ENCODE measurements at regions not wholly inside any gene's neighbourhood (a gene's known extent, or its start where the extent isn't known, plus 50 kb on each side); places are given as distances from the start of the nearest gene placed in this dataset.

- no peak for TF ChIP-seq FOXP2 (optimal IDR thresholded peaks at IDR 0.05; ENCODE audit: borderline replicate concordance, extremely low read depth, extremely low read length, insufficient read depth)
- TF ChIP-seq SIN3A (IDR thresholded peaks at IDR 0.05; ENCODE audit: borderline replicate concordance, insufficient read depth, low read length): no peak
- TF ChIP-seq REST (IDR thresholded peaks at IDR 0.05; ENCODE audit: insufficient read depth in 1 of 2, low read depth in 2 of 2, low read length in 2 of 2): no peak
- no peak for TF ChIP-seq POLR2AphosphoS5 (IDR thresholded peaks at IDR 0.05; ENCODE audit: low read depth, low read length)
- TF ChIP-seq TAF1 (IDR thresholded peaks at IDR 0.05; ENCODE audit: borderline replicate concordance, insufficient read depth, low read length): no peak
These were observed 290.6 kb downstream of the PIK3R1 start for GRCh38 chr5:68505917-68506860.

GRCh38 chr5:68515514-68515913 lies 300.0 kb downstream of the PIK3R1 start:
- TF ChIP-seq TAF1 (IDR thresholded peaks at IDR 0.05; ENCODE audit: borderline replicate concordance, insufficient read depth, low read length) (no peak), SIN3A (IDR thresholded peaks at IDR 0.05; ENCODE audit: borderline replicate concordance, insufficient read depth, low read length) (no peak), FOXP2 (optimal IDR thresholded peaks at IDR 0.05; ENCODE audit: borderline replicate concordance, extremely low read depth, extremely low read length, insufficient read depth) (no peak)

DNA sequence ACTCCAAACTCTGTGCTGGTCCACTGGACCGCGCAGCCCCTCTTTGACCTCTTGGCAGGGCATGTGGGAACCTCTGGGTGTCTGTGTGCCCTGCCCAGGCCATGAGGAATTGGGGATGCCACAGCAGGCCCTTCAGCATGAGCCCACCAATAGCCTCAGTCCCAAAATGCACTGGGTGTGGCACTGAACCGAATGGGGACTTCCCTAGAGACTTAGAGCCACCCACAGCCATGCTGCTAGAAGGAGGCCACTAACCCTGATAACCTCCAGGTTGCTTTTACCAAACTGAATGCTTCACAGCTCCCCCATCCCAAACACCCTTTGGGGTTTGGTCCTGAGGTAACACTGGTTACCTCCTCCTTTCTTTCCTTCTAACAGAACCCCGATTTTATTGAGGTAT lies 302.7 kb downstream of the PIK3R1 start:
- TF ChIP-seq FOXP2 (optimal IDR thresholded peaks at IDR 0.05; ENCODE audit: borderline replicate concordance, extremely low read depth, extremely low read length, insufficient read depth): no peak
- no peak for TF ChIP-seq REST (IDR thresholded peaks at IDR 0.05; ENCODE audit: insufficient read depth in 1 of 2, low read depth in 2 of 2, low read length in 2 of 2)
- no peak for TF ChIP-seq SIN3A (IDR thresholded peaks at IDR 0.05; ENCODE audit: borderline replicate concordance, insufficient read depth, low read length)
- no peak for TF ChIP-seq TAF1 (IDR thresholded peaks at IDR 0.05; ENCODE audit: borderline replicate concordance, insufficient read depth, low read length)
- TF ChIP-seq POLR2AphosphoS5 (IDR thresholded peaks at IDR 0.05; ENCODE audit: low read depth, low read length): no peak

DNA sequence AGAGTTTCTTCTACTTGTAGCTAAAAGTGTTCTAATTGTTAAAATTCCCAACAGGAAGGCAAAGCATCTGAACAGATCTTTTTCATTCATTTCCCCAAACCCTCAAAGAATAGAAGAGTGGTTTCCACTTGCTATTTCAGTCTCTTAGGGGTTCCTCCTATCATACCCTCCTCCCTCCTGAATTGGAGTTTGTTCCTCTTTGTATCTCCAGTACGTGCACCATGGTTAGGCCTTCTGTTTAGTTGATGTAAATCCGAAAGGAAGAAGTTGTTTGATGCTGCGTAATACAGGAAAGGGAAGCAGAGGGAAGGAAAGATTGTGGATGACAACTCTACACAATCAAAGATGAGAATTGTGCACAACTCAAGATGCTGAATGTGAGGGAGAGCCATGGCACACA lies 303.6 kb downstream of the PIK3R1 start:
- TF ChIP-seq REST (IDR thresholded peaks at IDR 0.05; ENCODE audit: insufficient read depth in 1 of 2, low read depth in 2 of 2, low read length in 2 of 2) (no peak), POLR2AphosphoS5 (IDR thresholded peaks at IDR 0.05; ENCODE audit: low read depth, low read length) (no peak), FOXP2 (optimal IDR thresholded peaks at IDR 0.05; ENCODE audit: borderline replicate concordance, extremely low read depth, extremely low read length, insufficient read depth) (no peak), SIN3A (IDR thresholded peaks at IDR 0.05; ENCODE audit: borderline replicate concordance, insufficient read depth, low read length) (no peak), TAF1 (IDR thresholded peaks at IDR 0.05; ENCODE audit: borderline replicate concordance, insufficient read depth, low read length) (no peak)

- no peak for TF ChIP-seq POLR2AphosphoS5 (IDR thresholded peaks at IDR 0.05; ENCODE audit: low read depth, low read length)
- TF ChIP-seq REST (IDR thresholded peaks at IDR 0.05; ENCODE audit: insufficient read depth in 1 of 2, low read depth in 2 of 2, low read length in 2 of 2): no peak
- TF ChIP-seq SIN3A (IDR thresholded peaks at IDR 0.05; ENCODE audit: borderline replicate concordance, insufficient read depth, low read length): no peak
- TF ChIP-seq FOXP2 (optimal IDR thresholded peaks at IDR 0.05; ENCODE audit: borderline replicate concordance, extremely low read depth, extremely low read length, insufficient read depth): no peak
- no peak for TF ChIP-seq TAF1 (IDR thresholded peaks at IDR 0.05; ENCODE audit: borderline replicate concordance, insufficient read depth, low read length)
These were observed 306.2 kb downstream of the PIK3R1 start for GRCh38 chr5:68521776-68522175.

Measured in PFSK-1 (cell line).